PC-3 (cell line): ENCODE measurements at regions not wholly inside any gene's neighbourhood (a gene's known extent, or its start where the extent isn't known, plus 50 kb on each side); places are given as distances from the start of the nearest gene placed in this dataset.

Source experiments
- EZH2 ChIP-seq: fragments of 300-600 bp; sonication (generic); IDR thresholded peaks from one replicate; pipeline ENCODE4 v1.6.1; 2017; ENCODE audit warnings: antibody characterized with exemption, mild to moderate bottlenecking, low read length; ENCODE audit not compliant: unreplicated experiment
- TF ChIP-seq, protein P1 (sequence below): fragments of 300-600 bp; sonication (generic); conservative IDR thresholded peaks from 2 replicates; pipeline ENCODE4 v1.5.1; 2017; ENCODE audit warnings: antibody characterized with exemption, low read depth, mild to moderate bottlenecking, low read length

DNA sequence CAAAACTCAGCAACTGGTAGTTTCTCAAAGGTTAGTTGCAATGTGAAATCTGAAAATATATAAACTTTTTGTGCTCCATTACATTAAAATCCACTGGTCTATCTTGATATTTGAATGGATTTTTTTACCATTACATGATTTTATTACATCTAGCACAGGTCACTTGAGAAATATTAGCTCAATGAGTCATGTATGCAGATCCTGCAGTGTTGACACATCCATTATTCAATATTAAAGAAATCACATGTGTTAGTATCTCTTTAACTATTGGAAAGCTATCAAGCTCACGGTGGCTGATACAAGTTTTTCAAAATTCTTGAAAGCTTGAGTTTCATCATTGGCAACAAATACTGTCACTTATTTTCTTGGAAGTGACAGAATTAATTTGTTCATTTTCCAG, 373.9 kb upstream of the TSHZ3 start:
- TF ChIP-seq, protein P1, sequence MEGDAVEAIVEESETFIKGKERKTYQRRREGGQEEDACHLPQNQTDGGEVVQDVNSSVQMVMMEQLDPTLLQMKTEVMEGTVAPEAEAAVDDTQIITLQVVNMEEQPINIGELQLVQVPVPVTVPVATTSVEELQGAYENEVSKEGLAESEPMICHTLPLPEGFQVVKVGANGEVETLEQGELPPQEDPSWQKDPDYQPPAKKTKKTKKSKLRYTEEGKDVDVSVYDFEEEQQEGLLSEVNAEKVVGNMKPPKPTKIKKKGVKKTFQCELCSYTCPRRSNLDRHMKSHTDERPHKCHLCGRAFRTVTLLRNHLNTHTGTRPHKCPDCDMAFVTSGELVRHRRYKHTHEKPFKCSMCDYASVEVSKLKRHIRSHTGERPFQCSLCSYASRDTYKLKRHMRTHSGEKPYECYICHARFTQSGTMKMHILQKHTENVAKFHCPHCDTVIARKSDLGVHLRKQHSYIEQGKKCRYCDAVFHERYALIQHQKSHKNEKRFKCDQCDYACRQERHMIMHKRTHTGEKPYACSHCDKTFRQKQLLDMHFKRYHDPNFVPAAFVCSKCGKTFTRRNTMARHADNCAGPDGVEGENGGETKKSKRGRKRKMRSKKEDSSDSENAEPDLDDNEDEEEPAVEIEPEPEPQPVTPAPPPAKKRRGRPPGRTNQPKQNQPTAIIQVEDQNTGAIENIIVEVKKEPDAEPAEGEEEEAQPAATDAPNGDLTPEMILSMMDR: no peak
- TF ChIP-seq EZH2: no peak
